Transverse colon (tissue), 4 donors: ENCODE measurements at regions not wholly inside any gene's neighbourhood (a gene's known extent, or its start where the extent isn't known, plus 50 kb on each side); places are given as distances from the start of the nearest gene placed in this dataset.

ENCODE experiments used
- DNase-seq: peaks from one replicate; pipeline ENCODE4 v3.0.0-alpha.2; 2019
- H3K27ac ChIP-seq, 4 donors: fragments of 200-600 bp; sonication (generic); 2 replicates each; pipeline ENCODE4 v1.5.1; 2016 to 2018; ENCODE audit warnings: inconsistent platforms in 4 of 4
- H3K27me3 ChIP-seq: fragments of 200-600 bp; sonication (generic); 2 replicates; pipeline ENCODE4 v1.5.1; 2017; ENCODE audit warnings: inconsistent platforms
- H3K36me3 ChIP-seq, 4 donors: fragments of 200-600 bp; sonication (generic); 2 replicates each; pipeline ENCODE4 v1.5.1; 2017 to 2019; ENCODE audit warnings: inconsistent platforms in 4 of 4
- H3K4me1 ChIP-seq, 4 donors: fragments of 200-600 bp; sonication (generic); 2 replicates each; pipeline ENCODE4 v1.5.1; 2017 to 2020; ENCODE audit warnings: inconsistent platforms in 4 of 4
- H3K4me3 ChIP-seq, 4 donors: fragments of 200-600 bp; sonication (generic); 1 replicate in 1 of 4; 2 replicates in 3 of 4; pipeline versions ENCODE4 v1.5.1 to v1.6.1; 2017 to 2019; ENCODE audit warnings: inconsistent platforms in 4 of 4
- H3K9me3 ChIP-seq, 2 donors: fragments of 200-600 bp; sonication (generic); 2 replicates each; pipeline ENCODE4 v1.5.1; 2017 to 2019; ENCODE audit warnings: inconsistent platforms in 2 of 2
- CTCF ChIP-seq, 5 experiments: fragments of 200-600 bp in 3 of 5; fragments of 450-650 bp in 2 of 5; sonication (generic) in 3 of 5; IDR thresholded peaks; 1 replicate in 2 of 5; 2 replicates in 3 of 5; pipeline ENCODE4 v1.5.1; 2016 to 2017; ENCODE audit warnings: antibody characterized with exemption in 5 of 5, inconsistent platforms in 3 of 5, mild to moderate bottlenecking in 2 of 5, moderate library complexity in 1 of 5
- EP300 ChIP-seq: sonication (generic); formaldehyde crosslinking; IDR thresholded peaks from one replicate; pipeline ENCODE4 v1.6.1; 2017; ENCODE audit warnings: antibody characterized with exemption, low read depth
- POLR2A ChIP-seq: fragments of 450-650 bp; IDR thresholded peaks from one replicate; pipeline ENCODE4 v1.6.1; 2016; ENCODE audit warnings: antibody characterized with exemption, mild to moderate bottlenecking, moderate library complexity
- POLR2AphosphoS5 ChIP-seq, 3 donors: sonication (generic); formaldehyde crosslinking; IDR thresholded peaks; one replicate each; pipeline ENCODE4 v1.6.1; 2016; ENCODE audit warnings: antibody characterized with exemption in 3 of 3
- WGBS, 2 donors: methylation state at CpG; one replicate each; pipeline ENCODE4 v1.1.5; 2018; ENCODE audit warnings: low coverage in 1 of 2; 5-methylcytosine and 5-hydroxymethylcytosine counted together
- in situ Hi-C, 4 donors: fragments of 200-750 bp; cut with MboI; loops; one replicate each; pipeline versions ENCODE4 v1.15.0 to v1.15.1; 2017; ENCODE audit warnings: low sequenced_read_pairs in 3 of 4, low pct_ligation_motif_present in 1 of 4, low pct_unique_long_range_greater_than_20kb in 1 of 4
- intact Hi-C: fragments of 100-400 bp; cut with DNase I; formaldehyde crosslinking; loops from one replicate; pipeline ENCODE4 v1.15.1; 2023; ENCODE audit warnings: low total_unique reads

- no peaks in the 10 kb centered on the region for H3K36me3 ChIP-seq
- H3K4me1 ChIP-seq = no peaks in the 10 kb centered on the region
- no peak for TF ChIP-seq POLR2A
- no peak for TF ChIP-seq EP300
- no peak for TF ChIP-seq CTCF (IDR thresholded peaks at IDR 0.05)
- no peak for TF ChIP-seq POLR2AphosphoS5 (IDR thresholded peaks at IDR 0.05)
- DNase-seq = no peak
- no peak overlapping the region for H3K27ac ChIP-seq
- 62 to 83% methylated on average over 1 to 2 of the region's 2 CpGs for WGBS, 2 donors
- H3K9me3 ChIP-seq = no peaks in the 10 kb centered on the region
- in situ Hi-C loops = loop anchor here in 1 of 4 donors (25.0 kb wide), 1 partner anchor 430 kb away; no protein-coding TSS in a partner anchor
- H3K27me3 ChIP-seq = no peaks in the 10 kb centered on the region
- intact Hi-C loops = no loop called here
- H3K4me3 ChIP-seq = no peak overlapping the region
Observed at GRCh38 chr6:9417400-9417799, 982.1 kb upstream of the SLC35B3 start.

GRCh38 chr6:9412951-9413559 lies 977.7 kb upstream of the SLC35B3 start:
- no peak overlapping the region for H3K27ac ChIP-seq
- H3K27me3 ChIP-seq = no peaks in the 10 kb centered on the region
- no peak for TF ChIP-seq POLR2AphosphoS5 (IDR thresholded peaks at IDR 0.05)
- TF ChIP-seq CTCF (IDR thresholded peaks at IDR 0.05) = peak; percentile 20 to 45 (median 44)
- no peak for TF ChIP-seq EP300
- no peak for TF ChIP-seq POLR2A
- WGBS, 2 donors = 27 to 31% methylated on average over 4 to 5 of the region's 5 CpGs
- in situ Hi-C loops (loop anchor here in 1 of 4 donors (25.0 kb wide), 1 partner anchor 426 kb away; no protein-coding TSS in a partner anchor), intact Hi-C loops (no loop called here)
- no peaks in the 10 kb centered on the region for H3K4me1 ChIP-seq
- H3K4me3 ChIP-seq = no peak overlapping the region
- H3K36me3 ChIP-seq = no peaks in the 10 kb centered on the region
- peak; percentile 30 for DNase-seq
- no peaks in the 10 kb centered on the region for H3K9me3 ChIP-seq

GRCh38 chr6:9409126-9409525 lies 973.8 kb upstream of the SLC35B3 start:
- DNase-seq = no peak
- Histone ChIP-seq H3K4me1 (no peaks in the 10 kb centered on the region), H3K9me3 (no peaks in the 10 kb centered on the region), H3K36me3 (no peaks in the 10 kb centered on the region), H3K4me3 (no peak overlapping the region), H3K27me3 (no peaks in the 10 kb centered on the region), H3K27ac (no peak overlapping the region)
- in situ Hi-C loops (loop anchor here in 1 of 4 donors (25.0 kb wide), 1 partner anchor 422 kb away; no protein-coding TSS in a partner anchor), intact Hi-C loops (no loop called here)
- WGBS, 2 donors = 56 to 74% methylated on average over 2 of the region's 2 CpGs
- TF ChIP-seq EP300 (no peak), CTCF (IDR thresholded peaks at IDR 0.05) (no peak), POLR2A (no peak), POLR2AphosphoS5 (IDR thresholded peaks at IDR 0.05) (no peak)

GRCh38 chr6:9408402-9409117 lies 973.2 kb upstream of the SLC35B3 start:
- Histone ChIP-seq H3K27me3 (no peaks in the 10 kb centered on the region), H3K36me3 (no peaks in the 10 kb centered on the region), H3K27ac (no peak overlapping the region), H3K4me1 (no peaks in the 10 kb centered on the region), H3K4me3 (no peak overlapping the region), H3K9me3 (no peaks in the 10 kb centered on the region)
- no peak for TF ChIP-seq EP300
- TF ChIP-seq POLR2A = no peak
- TF ChIP-seq CTCF (IDR thresholded peaks at IDR 0.05) = no peak
- TF ChIP-seq POLR2AphosphoS5 (IDR thresholded peaks at IDR 0.05) = no peak
- 80 to 90% methylated on average over 1 to 2 of the region's 2 CpGs for WGBS, 2 donors
- in situ Hi-C loops = loop anchor here in 1 of 4 donors (25.0 kb wide), 1 partner anchor 421 kb away; no protein-coding TSS in a partner anchor
- intact Hi-C loops = no loop called here
- DNase-seq = no peak
